Vagina (tissue), 2 donors: ENCODE measurements at regions not wholly inside any gene's neighbourhood (a gene's known extent, or its start where the extent isn't known, plus 50 kb on each side); places are given as distances from the start of the nearest gene placed in this dataset.

Source experiments
- CTCF ChIP-seq, 3 experiments: fragments of 450-650 bp in 2 of 3; fragments of 200-600 bp in 1 of 3; sonication (generic) in 1 of 3; IDR thresholded peaks; one replicate each; pipeline ENCODE4 v1.5.1; 2017 to 2019; ENCODE audit warnings: antibody characterized with exemption in 3 of 3, mild to moderate bottlenecking in 2 of 3, moderate library complexity in 2 of 3
- POLR2A ChIP-seq, 2 donors: fragments of 450-650 bp; IDR thresholded peaks; one replicate each; pipeline ENCODE4 v1.6.1; 2017; ENCODE audit warnings: antibody characterized with exemption in 2 of 2, mild to moderate bottlenecking in 2 of 2, moderate library complexity in 2 of 2
- POLR2AphosphoS5 ChIP-seq, 2 donors: sonication (generic); formaldehyde crosslinking; IDR thresholded peaks; one replicate each; pipeline ENCODE4 v1.9.0; 2017; ENCODE audit warnings: antibody characterized with exemption in 2 of 2, mild to moderate bottlenecking in 2 of 2, low read depth in 1 of 2; ENCODE audit not compliant: insufficient read depth in 1 of 2

DNA sequence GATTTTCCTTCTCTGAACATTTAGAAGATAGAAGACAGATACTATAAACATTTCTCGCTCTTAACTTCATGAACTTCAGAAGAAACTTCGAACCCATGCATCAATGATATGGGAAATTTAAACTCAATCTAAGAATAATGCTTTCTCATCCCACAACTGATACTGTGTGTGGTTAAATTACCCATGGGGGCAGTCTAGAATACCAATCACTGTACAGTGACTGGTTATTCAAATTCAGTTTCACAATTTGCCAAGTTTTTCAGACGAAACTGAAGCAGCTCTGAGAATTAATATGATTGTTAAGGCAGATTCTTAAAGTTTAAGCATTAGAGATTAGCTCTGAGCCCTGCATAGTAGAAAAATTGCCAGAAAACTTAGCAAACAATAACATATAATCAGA lies 431.0 kb downstream of the SH3GL2 start:
- TF ChIP-seq CTCF (IDR thresholded peaks at IDR 0.05) (no peak), POLR2A (IDR thresholded peaks at IDR 0.05) (no peak), POLR2AphosphoS5 (IDR thresholded peaks at IDR 0.05; ENCODE audit: insufficient read depth in 1 of 2, low read depth in 1 of 2) (no peak)
